G401.6 (cell line): ENCODE measurements at regions not wholly inside any gene's neighbourhood (a gene's known extent, or its start where the extent isn't known, plus 50 kb on each side); places are given as distances from the start of the nearest gene placed in this dataset.

Experiments
- FAIRE-seq: peaks from 2 replicates; lab custom pipeline; 2012; peaks lifted over from hg19 to GRCh38; lab: Jason Lieb, UNC

GRCh38 chr15:96272427-96272826 lies 58.1 kb upstream of the NR2F2 start:
- FAIRE-seq = no peak

- FAIRE-seq = no peak
Measured at GRCh38 chr15:96273317-96274086, 57.0 kb upstream of the NR2F2 start.

GRCh38 chr15:96274087-96274440 lies 56.4 kb upstream of the NR2F2 start:
- no peak for FAIRE-seq

- FAIRE-seq = no peak
Measured at GRCh38 chr15:96274698-96275097, 55.8 kb upstream of the NR2F2 start.

- FAIRE-seq = no peak
Measured at GRCh38 chr15:96276438-96277210, 53.9 kb upstream of the NR2F2 start.
